ENCODE measurements at regions not wholly inside any gene's neighbourhood (a gene's known extent, or its start where the extent isn't known, plus 50 kb on each side); places are given as distances from the start of the nearest gene placed in this dataset.

DNA sequence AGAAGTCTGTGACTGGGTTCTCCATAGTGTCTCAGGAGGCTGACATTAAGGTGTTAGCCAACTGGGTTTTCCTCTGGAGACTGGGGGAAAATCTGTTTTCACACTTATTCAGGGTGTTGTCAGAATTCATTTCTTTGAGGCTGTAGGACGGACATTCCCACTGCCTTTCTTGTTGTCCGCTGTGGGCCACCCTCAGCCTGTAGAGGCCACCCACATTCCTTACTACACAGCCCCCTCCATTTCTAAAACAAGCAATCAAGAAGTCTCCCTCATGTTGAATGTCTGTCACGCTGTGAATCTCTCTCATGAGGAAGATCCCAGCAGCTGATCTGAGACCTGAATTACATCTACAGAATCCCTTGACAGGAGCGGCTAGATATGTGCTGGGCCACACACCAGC lies 295.5 kb upstream of the RUNX1 start:
- WGBS, 2 donors, result 92 to 95% methylated on average over 4 of the region's 4 CpGs
- DNase-seq (no peak), ATAC-seq (ENCODE audit: insufficient read depth, low FRiP score) (no peak)
- Histone ChIP-seq H3K27ac (ENCODE audit: low read depth in 1 of 2, low read length in 1 of 2) (no peak overlapping the region), H3K9me3 (ENCODE audit: control insufficient read depth in 4 of 4, insufficient read depth in 3 of 4, low read length in 3 of 4) (no peaks in the 10 kb centered on the region), H3K36me3 (ENCODE audit: control insufficient read depth in 4 of 4, insufficient read depth in 4 of 4, low read length in 4 of 4) (no peaks in the 10 kb centered on the region), H3K27me3 (ENCODE audit: control insufficient read depth in 3 of 3, insufficient read depth in 3 of 3, low read length in 2 of 3) (no peaks in the 10 kb centered on the region), H3K4me3 (no peak overlapping the region), H3K9ac (ENCODE audit: insufficient read depth in 1 of 2, low read length in 2 of 2) (no peak overlapping the region), H3K4me1 (ENCODE audit: control insufficient read depth in 5 of 5, insufficient read depth in 5 of 5, low read length in 5 of 5) (peaks cover 0 to 3% (median 0%) of the 10 kb centered on the region in 5 donors)
- TF ChIP-seq, protein P1, sequence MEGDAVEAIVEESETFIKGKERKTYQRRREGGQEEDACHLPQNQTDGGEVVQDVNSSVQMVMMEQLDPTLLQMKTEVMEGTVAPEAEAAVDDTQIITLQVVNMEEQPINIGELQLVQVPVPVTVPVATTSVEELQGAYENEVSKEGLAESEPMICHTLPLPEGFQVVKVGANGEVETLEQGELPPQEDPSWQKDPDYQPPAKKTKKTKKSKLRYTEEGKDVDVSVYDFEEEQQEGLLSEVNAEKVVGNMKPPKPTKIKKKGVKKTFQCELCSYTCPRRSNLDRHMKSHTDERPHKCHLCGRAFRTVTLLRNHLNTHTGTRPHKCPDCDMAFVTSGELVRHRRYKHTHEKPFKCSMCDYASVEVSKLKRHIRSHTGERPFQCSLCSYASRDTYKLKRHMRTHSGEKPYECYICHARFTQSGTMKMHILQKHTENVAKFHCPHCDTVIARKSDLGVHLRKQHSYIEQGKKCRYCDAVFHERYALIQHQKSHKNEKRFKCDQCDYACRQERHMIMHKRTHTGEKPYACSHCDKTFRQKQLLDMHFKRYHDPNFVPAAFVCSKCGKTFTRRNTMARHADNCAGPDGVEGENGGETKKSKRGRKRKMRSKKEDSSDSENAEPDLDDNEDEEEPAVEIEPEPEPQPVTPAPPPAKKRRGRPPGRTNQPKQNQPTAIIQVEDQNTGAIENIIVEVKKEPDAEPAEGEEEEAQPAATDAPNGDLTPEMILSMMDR (IDR thresholded peaks at IDR 0.05; ENCODE audit: control extremely low read depth, extremely low read depth), result no peak

DNA sequence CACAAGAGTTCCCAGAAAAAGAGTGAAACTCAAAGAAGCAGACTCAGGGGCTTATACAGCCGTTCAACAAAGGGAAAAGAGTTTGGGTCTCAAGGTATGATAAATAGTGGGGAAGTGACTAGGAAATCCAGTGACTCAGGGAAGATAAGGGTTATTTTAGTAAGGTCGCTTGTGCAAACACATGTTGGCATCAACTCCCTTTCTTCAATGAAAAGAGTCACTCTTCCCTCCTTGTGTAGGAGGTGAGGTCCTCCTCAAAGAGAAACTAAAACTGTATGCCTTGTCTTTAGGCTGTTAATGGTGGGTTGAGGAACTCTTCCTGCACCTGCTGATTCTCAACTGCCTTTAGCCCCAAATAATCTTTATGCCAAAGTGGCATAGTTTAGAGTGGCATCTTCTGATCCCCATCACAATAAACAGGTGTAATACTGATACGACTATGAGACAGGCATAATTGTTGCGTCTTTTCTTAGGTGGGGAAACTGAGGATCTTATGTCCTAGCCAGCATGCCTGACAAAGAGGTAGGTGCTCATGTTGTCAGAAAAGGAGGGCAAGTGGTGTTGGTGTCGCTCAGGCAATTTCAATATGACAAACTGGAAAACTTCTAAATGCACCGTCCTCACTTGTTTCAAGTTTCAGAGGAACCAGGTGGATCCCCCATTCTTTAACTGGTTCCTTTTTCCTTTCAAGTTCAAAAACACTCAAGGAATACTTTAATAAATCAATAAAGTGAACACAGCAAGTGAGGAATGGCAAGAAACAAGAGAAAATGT lies 294.1 kb upstream of the RUNX1 start:
- no peaks in the 10 kb centered on the region for H3K4me1 ChIP-seq (ENCODE audit: control insufficient read depth in 5 of 5, insufficient read depth in 5 of 5, low read length in 5 of 5)
- no peak overlapping the region for H3K4me3 ChIP-seq
- H3K27me3 ChIP-seq (ENCODE audit: control insufficient read depth in 3 of 3, insufficient read depth in 3 of 3, low read length in 2 of 3), result no peaks in the 10 kb centered on the region
- TF ChIP-seq, protein P1 (IDR thresholded peaks at IDR 0.05; ENCODE audit: control extremely low read depth, extremely low read depth), result no peak
- DNase-seq (no peak), ATAC-seq (ENCODE audit: insufficient read depth, low FRiP score) (no peak)
- H3K27ac ChIP-seq (ENCODE audit: low read depth in 1 of 2, low read length in 1 of 2), result no peak overlapping the region
- H3K9ac ChIP-seq (ENCODE audit: insufficient read depth in 1 of 2, low read length in 2 of 2), result no peak overlapping the region
- H3K36me3 ChIP-seq (ENCODE audit: control insufficient read depth in 4 of 4, insufficient read depth in 4 of 4, low read length in 4 of 4), result no peaks in the 10 kb centered on the region
- H3K9me3 ChIP-seq (ENCODE audit: control insufficient read depth in 4 of 4, insufficient read depth in 3 of 4, low read length in 3 of 4), result no peaks in the 10 kb centered on the region
- WGBS, 2 donors, result 64 to 75% methylated on average over 6 of the region's 6 CpGs

DNA sequence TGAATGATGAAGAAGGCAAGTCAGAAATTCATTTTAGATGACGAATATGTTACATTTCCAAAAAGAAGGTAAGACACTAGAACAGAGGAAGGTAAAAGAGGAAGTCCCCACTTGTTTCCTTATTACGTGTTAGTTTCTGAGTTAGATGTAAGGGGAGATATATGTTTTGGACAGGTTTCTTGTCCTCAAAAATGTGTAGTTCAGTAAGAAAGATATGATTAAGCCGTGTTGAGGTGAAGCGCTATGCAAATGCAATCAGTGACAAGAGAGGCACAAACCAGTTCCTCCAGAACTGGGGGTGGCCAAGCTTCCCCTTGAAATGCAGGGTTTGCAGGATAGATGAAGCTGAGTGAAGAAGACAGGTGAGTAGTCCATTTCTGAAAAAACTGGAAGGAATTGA lies 293.3 kb upstream of the RUNX1 start:
- Histone ChIP-seq H3K36me3 (ENCODE audit: control insufficient read depth in 4 of 4, insufficient read depth in 4 of 4, low read length in 4 of 4) (no peaks in the 10 kb centered on the region), H3K27ac (ENCODE audit: low read depth in 1 of 2, low read length in 1 of 2) (no peak overlapping the region), H3K4me1 (ENCODE audit: control insufficient read depth in 5 of 5, insufficient read depth in 5 of 5, low read length in 5 of 5) (no peaks in the 10 kb centered on the region), H3K9me3 (ENCODE audit: control insufficient read depth in 4 of 4, insufficient read depth in 3 of 4, low read length in 3 of 4) (no peaks in the 10 kb centered on the region), H3K4me3 (no peak overlapping the region), H3K9ac (ENCODE audit: insufficient read depth in 1 of 2, low read length in 2 of 2) (no peak overlapping the region), H3K27me3 (ENCODE audit: control insufficient read depth in 3 of 3, insufficient read depth in 3 of 3, low read length in 2 of 3) (no peaks in the 10 kb centered on the region)
- DNase-seq (no peak), ATAC-seq (ENCODE audit: insufficient read depth, low FRiP score) (no peak)
- TF ChIP-seq, protein P1 (IDR thresholded peaks at IDR 0.05; ENCODE audit: control extremely low read depth, extremely low read depth), result no peak
- WGBS, 2 donors, result 43 to 55% methylated on average over 4 of the region's 4 CpGs

DNA sequence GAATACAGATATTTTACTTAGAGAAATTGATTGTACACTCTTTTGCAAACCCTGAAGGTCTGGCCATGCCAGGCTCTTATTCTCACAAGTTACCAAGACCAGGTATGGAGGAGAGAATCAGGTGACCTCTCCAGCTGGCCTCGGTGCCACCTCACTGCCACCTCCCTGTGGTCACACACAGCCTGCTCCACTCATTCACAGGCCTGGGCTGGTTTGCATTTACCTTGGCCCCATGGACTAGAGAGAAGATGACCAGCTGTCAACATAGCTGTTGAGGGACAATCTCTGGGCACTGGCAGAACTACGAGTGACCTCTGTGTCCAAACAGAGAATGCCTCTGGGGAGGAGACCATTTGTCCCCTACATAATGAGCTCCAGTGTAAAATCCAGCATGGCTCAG lies 291.2 kb upstream of the RUNX1 start:
- TF ChIP-seq, protein P1 (IDR thresholded peaks at IDR 0.05; ENCODE audit: control extremely low read depth, extremely low read depth), result no peak
- Histone ChIP-seq H3K9me3 (ENCODE audit: control insufficient read depth in 4 of 4, insufficient read depth in 3 of 4, low read length in 3 of 4) (no peaks in the 10 kb centered on the region), H3K4me3 (no peak overlapping the region), H3K27me3 (ENCODE audit: control insufficient read depth in 3 of 3, insufficient read depth in 3 of 3, low read length in 2 of 3) (no peaks in the 10 kb centered on the region), H3K4me1 (ENCODE audit: control insufficient read depth in 5 of 5, insufficient read depth in 5 of 5, low read length in 5 of 5) (no peaks in the 10 kb centered on the region), H3K36me3 (ENCODE audit: control insufficient read depth in 4 of 4, insufficient read depth in 4 of 4, low read length in 4 of 4) (no peaks in the 10 kb centered on the region), H3K9ac (ENCODE audit: insufficient read depth in 1 of 2, low read length in 2 of 2) (no peak overlapping the region), H3K27ac (ENCODE audit: low read depth in 1 of 2, low read length in 1 of 2) (no peak overlapping the region)
- ATAC-seq (ENCODE audit: insufficient read depth, low FRiP score) (no peak), DNase-seq (no peak)
- 85 to 88% methylated on average over 2 of the region's 2 CpGs for WGBS, 2 donors
